ENCODE measurements at regions not wholly inside any gene's neighbourhood (a gene's known extent, or its start where the extent isn't known, plus 50 kb on each side); places are given as distances from the start of the nearest gene placed in this dataset.

- TF ChIP-seq CTCF (IDR thresholded peaks at IDR 0.05; ENCODE audit: extremely low read depth in 1 of 2, insufficient read depth in 1 of 2, low read depth in 1 of 2, low read length in 2 of 2) (no peak), POLR2A (IDR thresholded peaks at IDR 0.05; ENCODE audit: low read depth, low read length) (no peak), EZH2 (IDR thresholded peaks at IDR 0.05; ENCODE audit: borderline replicate concordance, low read depth, low read length, severe bottlenecking) (no peak), MYC (IDR thresholded peaks at IDR 0.05; ENCODE audit: low read depth, low read length) (no peak), POLR2AphosphoS5 (IDR thresholded peaks at IDR 0.05; ENCODE audit: insufficient read depth, low read depth, low read length) (no peak)
These were observed 1189.4 kb downstream of the EFNA5 start for GRCh38 chr5:106481374-106481773.

All from endothelial cell of umbilical vein (primary cell).